Glutamatergic neuron (in vitro differentiated cells): ENCODE measurements at regions not wholly inside any gene's neighbourhood (a gene's known extent, or its start where the extent isn't known, plus 50 kb on each side); places are given as distances from the start of the nearest gene placed in this dataset.
"Not testable (repeated sequence)": the region's sequence is repeated elsewhere in the genome, so short reads cannot be mapped to it uniquely, and the experiment has no call there.

Source experiments
- DNase-seq: peaks from one replicate; pipeline ENCODE4 v3.0.0; 2022
- H3K27ac Mint-ChIP-seq: one replicate; pipeline ENCODE4 v1.8.0; 2020; ENCODE audit warnings: mild to moderate bottlenecking, mixed read lengths, inconsistent platforms; ENCODE audit not compliant: unreplicated experiment
- H3K27me3 Mint-ChIP-seq: one replicate; pipeline ENCODE4 v1.8.0; 2020; ENCODE audit warnings: mild to moderate bottlenecking, moderate library complexity, mixed read lengths, inconsistent platforms; ENCODE audit not compliant: unreplicated experiment
- H3K36me3 Mint-ChIP-seq: one replicate; pipeline ENCODE4 v1.8.0; 2020; ENCODE audit warnings: mild to moderate bottlenecking, mixed read lengths, inconsistent platforms; ENCODE audit not compliant: unreplicated experiment
- H3K4me1 Mint-ChIP-seq: one replicate; pipeline ENCODE4 v1.8.0; 2020; ENCODE audit warnings: mild to moderate bottlenecking, low read depth, mixed read lengths, inconsistent platforms; ENCODE audit not compliant: unreplicated experiment
- H3K4me3 Mint-ChIP-seq: one replicate; pipeline ENCODE4 v1.8.0; 2020; ENCODE audit warnings: mild to moderate bottlenecking, mixed read lengths, inconsistent platforms; ENCODE audit not compliant: unreplicated experiment
- H3K9me3 Mint-ChIP-seq: one replicate; pipeline ENCODE4 v1.8.0; 2020; ENCODE audit warnings: mild to moderate bottlenecking, moderate library complexity, mixed read lengths, inconsistent platforms; ENCODE audit not compliant: unreplicated experiment
- CTCF ChIP-seq: fragments of 200-600 bp; sonication (generic); IDR thresholded peaks from one replicate; pipeline ENCODE4 v1.5.0; 2021; ENCODE audit not compliant: partially characterized antibody, unreplicated experiment

- TF ChIP-seq CTCF: peak; percentile 76
- no peak overlapping the region for H3K27ac Mint-ChIP-seq
- no peaks in the 10 kb centered on the region for H3K9me3 Mint-ChIP-seq
- DNase-seq: peak; percentile 45
- H3K4me1 Mint-ChIP-seq: peaks cover 10% of the 10 kb centered on the region
- peak overlapping the region; percentile 70 for H3K4me3 Mint-ChIP-seq
- peaks cover 4% of the 10 kb centered on the region for H3K27me3 Mint-ChIP-seq
- no peaks in the 10 kb centered on the region for H3K36me3 Mint-ChIP-seq
Measured at GRCh38 chr5:102670224-102670836, 84.8 kb upstream of the PAM start.

GRCh38 chr5:102671033-102671734 is 83.9 kb upstream of the PAM start:
- peak overlapping the region; percentile 69 for H3K4me3 Mint-ChIP-seq

GRCh38 chr5:102678267-102679058 is 76.6 kb upstream of the PAM start:
- no peak overlapping the region for H3K27ac Mint-ChIP-seq
- TF ChIP-seq CTCF: no peak
- DNase-seq: no peak
- no peaks in the 10 kb centered on the region for H3K4me1 Mint-ChIP-seq
- H3K4me3 Mint-ChIP-seq: no peak overlapping the region
- H3K36me3 Mint-ChIP-seq: no peaks in the 10 kb centered on the region
- no peaks in the 10 kb centered on the region for H3K9me3 Mint-ChIP-seq
- H3K27me3 Mint-ChIP-seq: no peaks in the 10 kb centered on the region

More at GRCh38 chr5:102671033-102671734, 83.9 kb upstream of the PAM start:
- H3K9me3 Mint-ChIP-seq, H3K4me1 Mint-ChIP-seq, H3K27me3 Mint-ChIP-seq, H3K36me3 Mint-ChIP-seq, DNase-seq: not testable (repeated sequence)
- peak overlapping the region; percentile 62 for H3K27ac Mint-ChIP-seq

- DNase-seq: peak; percentile 78
- Mint-ChIP-seq H3K9me3 (no peaks in the 10 kb centered on the region), H3K27me3 (no peaks in the 10 kb centered on the region), H3K4me3 (no peak overlapping the region), H3K36me3 (no peaks in the 10 kb centered on the region), H3K4me1 (no peaks in the 10 kb centered on the region), H3K27ac (no peak overlapping the region)
- TF ChIP-seq CTCF: peak; percentile 82
Measured at GRCh38 chr5:102681403-102681983, 73.6 kb upstream of the PAM start.

- DNase-seq: no peak
- Mint-ChIP-seq H3K27ac (no peak overlapping the region), H3K9me3 (no peaks in the 10 kb centered on the region), H3K4me3 (no peak overlapping the region), H3K4me1 (no peaks in the 10 kb centered on the region), H3K27me3 (no peaks in the 10 kb centered on the region), H3K36me3 (no peaks in the 10 kb centered on the region)
- no peak for TF ChIP-seq CTCF
Measured at GRCh38 chr5:102682101-102682647, 72.9 kb upstream of the PAM start.

GRCh38 chr5:102688076-102688475 is 67.0 kb upstream of the PAM start:
- not testable (repeated sequence) for H3K9me3 Mint-ChIP-seq, H3K27ac Mint-ChIP-seq, DNase-seq, H3K4me1 Mint-ChIP-seq, H3K4me3 Mint-ChIP-seq, H3K27me3 Mint-ChIP-seq
- peaks cover 13% of the 10 kb centered on the region for H3K36me3 Mint-ChIP-seq

- not testable (repeated sequence) for H3K9me3 Mint-ChIP-seq, H3K4me1 Mint-ChIP-seq, DNase-seq, H3K27me3 Mint-ChIP-seq, H3K4me3 Mint-ChIP-seq, H3K27ac Mint-ChIP-seq
- H3K36me3 Mint-ChIP-seq: peaks cover 13% of the 10 kb centered on the region
Measured at GRCh38 chr5:102688581-102689342, 66.3 kb upstream of the PAM start.
